ENCODE measurements at regions not wholly inside any gene's neighbourhood (a gene's known extent, or its start where the extent isn't known, plus 50 kb on each side); places are given as distances from the start of the nearest gene placed in this dataset.
A peak's percentile ranks its signal among the peaks of the same experiment; 100 is the strongest.

- Histone ChIP-seq H3K9ac (ENCODE audit: low read length) (no peak overlapping the region), H4K20me1 (ENCODE audit: insufficient read depth) (no peaks in the 10 kb centered on the region), H3K9me2 (ENCODE audit: insufficient read depth, low read length) (no peaks in the 10 kb centered on the region), H3K4me2 (ENCODE audit: low read length) (no peak overlapping the region), H3K27ac (ENCODE audit: low read length) (no peak overlapping the region), H3K4me3 (ENCODE audit: low read length) (no peak overlapping the region), H3K9me3 (ENCODE audit: low read length) (no peaks in the 10 kb centered on the region), H3K27me3 (ENCODE audit: insufficient read depth, low read depth, low read length) (no peaks in the 10 kb centered on the region), H2AFZ (ENCODE audit: low read depth, low read length) (no peak overlapping the region), H3K36me3 (ENCODE audit: insufficient read depth, low read length) (no peaks in the 10 kb centered on the region), H3F3A (ENCODE audit: insufficient read depth, low read length, poor library complexity, severe bottlenecking) (no peaks in the 10 kb centered on the region), H3K79me2 (replicated peaks; ENCODE audit: insufficient read depth, low read length) (no peaks in the 10 kb centered on the region)
- TF ChIP-seq TAF1 (IDR thresholded peaks at IDR 0.05; ENCODE audit: low read depth) = no peak
- TF ChIP-seq EZH2 (IDR thresholded peaks at IDR 0.05; ENCODE audit: borderline replicate concordance, insufficient read depth, low read length, poor library complexity, severe bottlenecking) = no peak
- TF ChIP-seq EP300 (conservative IDR thresholded peaks at IDR 0.05; ENCODE audit: poor library complexity, severe bottlenecking) = no peak
- no peak for TF ChIP-seq SMC3 (conservative IDR thresholded peaks at IDR 0.05; ENCODE audit: poor library complexity)
- TF ChIP-seq REST (IDR thresholded peaks at IDR 0.05; ENCODE audit: borderline replicate concordance) = no peak
- TF ChIP-seq, protein P1, sequence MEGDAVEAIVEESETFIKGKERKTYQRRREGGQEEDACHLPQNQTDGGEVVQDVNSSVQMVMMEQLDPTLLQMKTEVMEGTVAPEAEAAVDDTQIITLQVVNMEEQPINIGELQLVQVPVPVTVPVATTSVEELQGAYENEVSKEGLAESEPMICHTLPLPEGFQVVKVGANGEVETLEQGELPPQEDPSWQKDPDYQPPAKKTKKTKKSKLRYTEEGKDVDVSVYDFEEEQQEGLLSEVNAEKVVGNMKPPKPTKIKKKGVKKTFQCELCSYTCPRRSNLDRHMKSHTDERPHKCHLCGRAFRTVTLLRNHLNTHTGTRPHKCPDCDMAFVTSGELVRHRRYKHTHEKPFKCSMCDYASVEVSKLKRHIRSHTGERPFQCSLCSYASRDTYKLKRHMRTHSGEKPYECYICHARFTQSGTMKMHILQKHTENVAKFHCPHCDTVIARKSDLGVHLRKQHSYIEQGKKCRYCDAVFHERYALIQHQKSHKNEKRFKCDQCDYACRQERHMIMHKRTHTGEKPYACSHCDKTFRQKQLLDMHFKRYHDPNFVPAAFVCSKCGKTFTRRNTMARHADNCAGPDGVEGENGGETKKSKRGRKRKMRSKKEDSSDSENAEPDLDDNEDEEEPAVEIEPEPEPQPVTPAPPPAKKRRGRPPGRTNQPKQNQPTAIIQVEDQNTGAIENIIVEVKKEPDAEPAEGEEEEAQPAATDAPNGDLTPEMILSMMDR (IDR thresholded peaks at IDR 0.05; ENCODE audit: poor library complexity, severe bottlenecking) = no peak
- TF ChIP-seq MXI1 (conservative IDR thresholded peaks at IDR 0.05; ENCODE audit: poor library complexity, severe bottlenecking) = no peak
- TF ChIP-seq POLR2AphosphoS5 (IDR thresholded peaks at IDR 0.05) = no peak
- TF ChIP-seq RAD21 (conservative IDR thresholded peaks at IDR 0.05) = no peak
Measured at GRCh38 chr15:73803806-73804205, 50.7 kb upstream of the INSYN1 start.

GRCh38 chr15:73805504-73806089, 52.4 kb upstream of the INSYN1 start:
- TF ChIP-seq, protein P1 (IDR thresholded peaks at IDR 0.05; ENCODE audit: poor library complexity, severe bottlenecking) = no peak
- no peak for TF ChIP-seq EZH2 (IDR thresholded peaks at IDR 0.05; ENCODE audit: borderline replicate concordance, insufficient read depth, low read length, poor library complexity, severe bottlenecking)
- no peak for TF ChIP-seq REST (IDR thresholded peaks at IDR 0.05; ENCODE audit: borderline replicate concordance)
- no peak for TF ChIP-seq SMC3 (conservative IDR thresholded peaks at IDR 0.05; ENCODE audit: poor library complexity)
- no peak for TF ChIP-seq EP300 (conservative IDR thresholded peaks at IDR 0.05; ENCODE audit: poor library complexity, severe bottlenecking)
- TF ChIP-seq MXI1 (conservative IDR thresholded peaks at IDR 0.05; ENCODE audit: poor library complexity, severe bottlenecking) = no peak
- no peak for TF ChIP-seq RAD21 (conservative IDR thresholded peaks at IDR 0.05)
- no peak for TF ChIP-seq POLR2AphosphoS5 (IDR thresholded peaks at IDR 0.05)
- TF ChIP-seq TAF1 (IDR thresholded peaks at IDR 0.05; ENCODE audit: low read depth) = no peak
- Histone ChIP-seq H3K27ac (ENCODE audit: low read length) (peak overlapping the region; percentile 70), H3K9me3 (ENCODE audit: low read length) (no peaks in the 10 kb centered on the region), H4K20me1 (ENCODE audit: insufficient read depth) (no peaks in the 10 kb centered on the region), H3K4me3 (ENCODE audit: low read length) (no peak overlapping the region), H3K36me3 (ENCODE audit: insufficient read depth, low read length) (no peaks in the 10 kb centered on the region), H3K27me3 (ENCODE audit: insufficient read depth, low read depth, low read length) (no peaks in the 10 kb centered on the region), H3K9ac (ENCODE audit: low read length) (no peak overlapping the region), H3K9me2 (ENCODE audit: insufficient read depth, low read length) (no peaks in the 10 kb centered on the region), H2AFZ (ENCODE audit: low read depth, low read length) (no peak overlapping the region), H3F3A (ENCODE audit: insufficient read depth, low read length, poor library complexity, severe bottlenecking) (no peaks in the 10 kb centered on the region), H3K79me2 (replicated peaks; ENCODE audit: insufficient read depth, low read length) (no peaks in the 10 kb centered on the region), H3K4me2 (ENCODE audit: low read length) (no peak overlapping the region)

Data from neural cell (in vitro differentiated cells).